ENCODE measurements at regions not wholly inside any gene's neighbourhood (a gene's known extent, or its start where the extent isn't known, plus 50 kb on each side); places are given as distances from the start of the nearest gene placed in this dataset.
A peak's percentile ranks its signal among the peaks of the same experiment; 100 is the strongest.
"Not testable (repeated sequence)": the region's sequence is repeated elsewhere in the genome, so short reads cannot be mapped to it uniquely, and the experiment has no call there.

GRCh38 chr17:77831474-77832179 is 126.9 kb upstream of the TNRC6C start:
- DNase-seq (ENCODE audit: low spot score), result no peak
- no peak for TF ChIP-seq CTCF (conservative IDR thresholded peaks at IDR 0.05; ENCODE audit: low read depth)
- POLR2A ChIA-PET (ENCODE audit: low non-redundant PET), result no interaction called here

GRCh38 chr17:77832180-77832560 is 126.3 kb upstream of the TNRC6C start:
- CTCF ChIA-PET, result interaction anchor here (0.6 to 0.7 kb wide), 3 partner anchors 14 to 157 kb away, joined by 3 read pairs; no protein-coding TSS in a partner anchor
- TF ChIP-seq CTCF (conservative IDR thresholded peaks at IDR 0.05; ENCODE audit: low read depth), result no peak
- no peak for DNase-seq (ENCODE audit: low spot score)
- H3K27ac ChIP-seq, result no peak overlapping the region
- POLR2A ChIA-PET (ENCODE audit: low non-redundant PET), result no interaction called here

More at GRCh38 chr17:77831474-77832179, 126.9 kb upstream of the TNRC6C start:
- CTCF ChIA-PET, result interaction anchor here (0.6 to 0.7 kb wide), 2 partner anchors 54 to 158 kb away, joined by 3 read pairs; no protein-coding TSS in a partner anchor
- H3K27ac ChIP-seq, result no peak overlapping the region

GRCh38 chr17:77833769-77834168 is 124.7 kb upstream of the TNRC6C start:
- POLR2A ChIA-PET (ENCODE audit: low non-redundant PET), result interaction anchor here (1.1 kb wide), 1 partner anchor 12 kb away, joined by 4 read pairs; no protein-coding TSS in a partner anchor
- no peak for TF ChIP-seq CTCF (conservative IDR thresholded peaks at IDR 0.05; ENCODE audit: low read depth)
- CTCF ChIA-PET, result interaction anchor here (0.6 kb wide), 1 partner anchor 15 kb away, joined by 3 read pairs; no protein-coding TSS in a partner anchor
- no peak overlapping the region for H3K27ac ChIP-seq
- DNase-seq (ENCODE audit: low spot score), result no peak

GRCh38 chr17:77834170-77835115 is 124.1 kb upstream of the TNRC6C start:
- POLR2A ChIA-PET (ENCODE audit: low non-redundant PET), result interaction anchor here (0.6 to 1.1 kb wide), 2 partner anchors 13 to 124 kb away, joined by 3 to 4 read pairs; partner anchors contain the start of gene TNRC6C
- H3K27ac ChIP-seq, result peak overlapping the region; percentile 45
- no peak for TF ChIP-seq CTCF (conservative IDR thresholded peaks at IDR 0.05; ENCODE audit: low read depth)
- DNase-seq (ENCODE audit: low spot score), result peak; percentile 88
- CTCF ChIA-PET, result interaction anchor here (0.6 kb wide), 1 partner anchor 16 kb away, joined by 3 read pairs; no protein-coding TSS in a partner anchor

GRCh38 chr17:77836557-77837041 is 121.9 kb upstream of the TNRC6C start:
- peak; percentile 79 for DNase-seq (ENCODE audit: low spot score)

GRCh38 chr17:77837072-77837471 is 121.4 kb upstream of the TNRC6C start:
- POLR2A ChIA-PET (ENCODE audit: low non-redundant PET); CTCF ChIA-PET: not testable (repeated sequence)

More at GRCh38 chr17:77836557-77837041, 121.9 kb upstream of the TNRC6C start:
- peak overlapping the region; percentile 71 for H3K27ac ChIP-seq
- no peak for TF ChIP-seq CTCF (conservative IDR thresholded peaks at IDR 0.05; ENCODE audit: low read depth)
- POLR2A ChIA-PET (ENCODE audit: low non-redundant PET), result no interaction called here
- CTCF ChIA-PET, result interaction anchor here (0.6 kb wide), 2 partner anchors 111 to 1001 kb away, joined by 3 to 7 read pairs; no protein-coding TSS in a partner anchor

More at GRCh38 chr17:77837072-77837471, 121.4 kb upstream of the TNRC6C start:
- not testable (repeated sequence) for DNase-seq (ENCODE audit: low spot score)
- H3K27ac ChIP-seq, result peak overlapping the region; percentile 48; the same call in 1 of the 2 replicates
